ENCODE measurements at regions not wholly inside any gene's neighbourhood (a gene's known extent, or its start where the extent isn't known, plus 50 kb on each side); places are given as distances from the start of the nearest gene placed in this dataset.

DNA sequence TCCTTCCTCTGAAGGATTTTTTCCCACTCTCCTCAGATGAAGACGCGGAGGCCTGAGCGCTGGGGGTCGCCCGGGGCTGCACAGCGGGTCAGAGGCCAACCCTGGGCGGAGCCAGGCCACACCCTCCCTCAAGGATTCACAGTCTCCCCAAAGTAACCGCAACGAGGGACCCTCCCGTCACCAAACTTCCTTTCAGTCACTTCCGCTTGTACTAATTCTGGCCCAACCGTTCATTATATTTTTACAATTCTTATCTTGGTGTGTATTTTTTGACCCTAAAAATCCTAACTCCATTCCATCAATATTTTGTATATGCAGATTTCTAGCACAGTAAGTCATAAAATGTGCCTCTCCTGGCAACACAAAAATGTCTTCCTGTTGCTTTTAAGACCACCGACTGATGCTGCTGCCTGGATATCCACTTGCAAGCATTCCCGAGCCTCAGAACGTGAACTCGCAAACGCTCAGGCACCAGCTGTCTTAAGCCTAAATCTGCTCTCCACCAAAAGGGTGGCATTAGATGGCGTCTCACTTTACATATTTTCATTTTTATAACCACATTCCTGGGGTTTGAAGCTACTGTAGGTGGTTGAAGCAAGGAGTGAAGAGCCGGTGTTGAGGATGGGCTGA, 128.0 kb downstream of the DLL1 start:
- no peak for DNase-seq (ENCODE audit: extremely low read depth in 1 of 2, low read depth in 1 of 2)

DNA sequence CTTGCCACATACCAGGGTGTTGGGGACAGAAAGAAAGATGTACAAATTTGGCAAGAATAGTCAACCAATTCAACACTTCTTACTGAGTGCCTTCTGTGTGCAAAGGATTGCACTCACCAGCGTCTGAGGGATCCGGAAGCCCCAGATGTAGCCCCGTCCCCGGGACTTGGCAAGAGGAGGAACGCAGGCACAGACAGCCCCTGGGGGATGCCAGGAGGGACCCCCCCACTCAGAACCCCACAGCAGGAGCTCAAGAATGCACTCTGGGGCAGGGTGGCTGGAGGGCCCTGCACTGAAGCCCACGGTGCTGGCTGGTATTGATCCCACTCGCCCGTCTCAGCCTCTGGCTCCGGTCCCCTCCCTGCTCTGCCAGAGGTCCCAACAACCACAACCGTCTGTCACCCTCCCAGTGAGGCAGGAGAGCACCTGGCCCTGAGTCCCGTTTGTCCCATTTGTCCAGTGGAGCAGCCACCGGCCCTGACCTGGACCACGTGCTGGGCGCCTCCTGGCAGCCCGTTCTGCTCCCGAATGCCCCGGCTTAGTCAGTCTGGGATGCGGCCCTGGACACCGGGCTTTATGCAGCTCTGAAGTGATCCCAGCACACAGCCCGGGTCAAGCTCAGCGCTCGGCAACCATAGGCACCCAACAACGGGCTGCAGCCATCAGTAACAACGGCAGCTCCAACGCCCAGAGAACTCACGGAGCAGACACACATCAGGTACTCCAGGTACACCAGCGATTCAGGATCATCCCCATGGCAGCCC, 128.7 kb downstream of the DLL1 start:
- no peak for DNase-seq (ENCODE audit: extremely low read depth in 1 of 2, low read depth in 1 of 2)

DNA sequence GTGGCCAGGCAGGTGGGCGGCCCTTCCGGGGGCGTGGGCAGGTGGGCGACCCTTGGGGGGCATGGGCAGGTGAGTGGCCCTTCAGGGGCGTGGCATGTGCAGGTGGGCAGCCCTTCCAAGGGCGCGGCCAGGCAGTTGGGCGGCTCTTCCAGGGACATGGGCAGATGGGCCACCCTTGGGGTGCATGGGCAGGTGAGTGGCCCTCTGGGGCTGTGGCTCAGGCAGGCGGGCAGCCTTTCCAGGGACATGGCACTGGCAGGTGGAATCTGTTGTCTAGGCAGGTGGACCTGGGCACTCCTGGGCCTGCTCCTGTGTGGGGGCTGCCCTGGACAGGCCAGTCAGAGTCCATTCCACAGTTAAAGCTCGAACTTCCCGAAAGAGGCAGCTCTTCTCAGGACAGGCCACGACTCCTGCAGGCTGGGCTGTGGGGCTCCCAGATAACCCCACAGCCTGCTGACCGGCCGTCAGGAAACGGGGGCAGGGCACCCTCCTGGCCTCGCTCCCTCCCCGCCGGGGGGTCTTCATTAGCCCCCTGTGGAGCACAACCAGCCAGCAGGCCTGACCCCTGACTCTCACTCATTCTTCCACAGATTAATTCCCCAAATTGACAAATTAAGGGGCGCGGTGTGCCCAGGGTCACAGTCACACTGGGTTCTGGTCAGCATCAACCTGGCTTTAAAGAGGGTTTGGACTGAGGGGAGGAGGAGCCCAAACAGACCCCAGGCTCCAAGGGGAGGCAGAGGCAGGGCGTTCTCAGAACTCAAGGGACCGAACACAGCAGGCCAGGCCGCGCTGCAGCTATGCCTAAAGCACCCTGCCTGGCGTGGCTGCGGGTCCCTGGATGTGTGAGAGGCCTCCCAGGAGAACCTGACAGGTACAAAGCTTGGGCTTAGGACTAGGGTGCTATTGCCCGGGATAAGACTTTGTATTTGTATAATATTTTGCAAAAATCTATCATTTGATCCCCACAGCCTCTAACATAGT, 130.0 kb downstream of the DLL1 start:
- no peak for DNase-seq (ENCODE audit: extremely low read depth in 1 of 2, low read depth in 1 of 2)

DNA sequence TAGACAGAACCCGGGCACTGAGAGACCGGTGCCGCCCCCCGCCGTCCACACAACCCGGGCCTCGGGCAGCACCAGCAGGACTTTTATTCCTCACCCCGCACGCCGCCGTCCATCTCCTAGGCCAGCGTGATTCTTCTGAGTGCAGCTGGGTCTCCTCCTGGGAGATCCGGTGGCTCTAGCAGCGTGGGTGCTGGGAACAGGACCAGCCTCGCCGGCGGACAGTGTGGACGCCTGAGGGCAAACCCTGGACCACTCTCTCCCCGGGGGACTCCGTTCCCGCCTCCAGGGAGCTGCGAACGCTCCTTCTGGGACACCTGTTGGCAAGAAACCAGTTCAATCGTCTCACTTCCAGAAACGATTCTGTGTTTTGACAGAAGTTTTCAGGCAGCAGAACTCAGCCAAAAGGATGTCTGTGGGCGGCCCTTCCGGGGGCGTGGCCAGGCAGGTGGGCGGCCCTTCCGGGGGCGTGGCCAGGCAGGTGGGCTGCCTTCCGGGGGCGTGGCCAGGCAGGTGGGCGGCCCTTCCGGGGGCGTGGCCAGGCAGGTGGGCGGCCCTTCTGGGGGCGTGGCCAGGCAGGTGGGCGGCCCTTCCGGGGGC, 130.7 kb downstream of the DLL1 start:
- DNase-seq (ENCODE audit: extremely low read depth in 1 of 2, low read depth in 1 of 2): no peak

DNA sequence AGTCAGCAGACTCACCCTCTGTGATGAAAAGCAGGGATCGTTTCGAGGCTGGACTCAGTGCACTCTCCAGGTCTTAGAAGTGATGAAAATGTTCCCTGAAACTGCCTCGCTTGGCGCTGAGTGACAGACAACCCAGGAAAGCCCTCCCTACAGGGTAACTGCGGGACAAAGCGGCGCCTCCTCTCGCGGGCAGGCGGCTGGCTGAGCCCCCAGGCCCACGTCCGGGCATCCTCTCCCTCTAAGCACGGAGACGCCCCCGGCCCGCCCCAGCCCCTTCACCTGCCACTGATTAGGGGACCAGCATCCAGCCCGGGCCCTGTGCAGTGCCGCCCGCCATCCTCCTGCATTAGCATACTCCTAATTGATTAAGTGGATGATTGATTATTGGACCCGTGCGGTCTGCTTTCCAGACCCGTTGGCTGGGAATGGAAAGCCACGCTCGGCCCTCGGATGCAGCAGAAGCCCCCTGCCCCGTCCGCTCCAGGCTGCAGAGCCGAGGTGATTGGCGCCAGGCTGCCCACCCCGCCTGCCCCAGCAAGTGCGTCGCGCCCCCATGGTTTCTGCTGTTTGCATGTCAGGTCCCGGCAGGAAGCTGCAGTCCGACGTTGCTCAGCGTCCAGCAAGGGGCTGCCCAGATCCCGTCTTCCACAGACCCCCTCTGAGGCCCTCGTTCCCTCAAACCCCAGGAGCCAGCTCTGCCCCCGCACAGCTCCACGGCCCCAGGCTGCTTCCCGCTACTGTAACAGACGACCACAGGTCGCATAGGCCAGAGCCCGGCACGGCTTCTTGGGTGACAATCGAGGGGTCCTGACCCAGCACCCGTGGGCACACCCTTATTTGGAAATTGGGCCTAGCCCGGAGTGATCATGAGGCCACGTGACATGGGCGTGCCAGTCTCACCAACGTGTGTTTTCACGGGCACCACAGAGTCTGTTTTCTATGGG, 131.6 kb downstream of the DLL1 start:
- no peak for DNase-seq (ENCODE audit: extremely low read depth in 1 of 2, low read depth in 1 of 2)

DNA sequence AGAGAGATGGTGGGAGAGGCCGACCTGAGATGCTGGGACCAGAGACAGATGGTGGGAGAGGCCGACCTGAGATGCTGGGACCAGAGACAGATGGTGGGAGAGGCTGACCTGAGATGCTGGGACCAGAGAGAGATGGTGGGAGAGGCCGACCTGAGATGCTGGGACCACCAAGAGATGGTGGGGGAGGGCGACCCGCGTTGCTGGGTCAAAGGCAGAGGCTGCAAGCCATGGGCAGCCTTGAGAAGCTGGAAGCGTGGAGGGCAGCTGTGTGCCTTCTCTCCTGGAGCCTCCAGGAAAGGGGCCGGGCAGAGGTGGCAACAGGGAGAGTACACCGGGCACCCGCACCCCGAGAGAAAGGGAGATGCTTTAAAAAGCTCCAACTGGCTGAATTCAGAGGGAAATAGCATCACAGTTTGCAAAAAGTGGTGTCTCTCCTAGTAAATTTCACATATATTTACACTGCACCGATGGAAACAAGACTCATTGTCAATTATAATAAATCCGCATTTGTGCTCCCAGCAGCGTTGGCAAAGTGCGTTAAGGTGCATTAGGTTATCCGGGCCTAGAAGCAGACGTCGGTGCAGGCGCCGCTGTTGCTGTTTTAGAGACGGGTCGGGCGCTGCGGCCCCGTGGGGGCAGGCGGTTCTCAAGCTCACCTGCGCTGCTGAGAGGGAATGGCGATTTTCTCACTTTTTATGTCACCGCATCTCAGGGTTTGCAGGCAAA, 132.4 kb downstream of the DLL1 start:
- no peak for DNase-seq (ENCODE audit: extremely low read depth in 1 of 2, low read depth in 1 of 2)

DNA sequence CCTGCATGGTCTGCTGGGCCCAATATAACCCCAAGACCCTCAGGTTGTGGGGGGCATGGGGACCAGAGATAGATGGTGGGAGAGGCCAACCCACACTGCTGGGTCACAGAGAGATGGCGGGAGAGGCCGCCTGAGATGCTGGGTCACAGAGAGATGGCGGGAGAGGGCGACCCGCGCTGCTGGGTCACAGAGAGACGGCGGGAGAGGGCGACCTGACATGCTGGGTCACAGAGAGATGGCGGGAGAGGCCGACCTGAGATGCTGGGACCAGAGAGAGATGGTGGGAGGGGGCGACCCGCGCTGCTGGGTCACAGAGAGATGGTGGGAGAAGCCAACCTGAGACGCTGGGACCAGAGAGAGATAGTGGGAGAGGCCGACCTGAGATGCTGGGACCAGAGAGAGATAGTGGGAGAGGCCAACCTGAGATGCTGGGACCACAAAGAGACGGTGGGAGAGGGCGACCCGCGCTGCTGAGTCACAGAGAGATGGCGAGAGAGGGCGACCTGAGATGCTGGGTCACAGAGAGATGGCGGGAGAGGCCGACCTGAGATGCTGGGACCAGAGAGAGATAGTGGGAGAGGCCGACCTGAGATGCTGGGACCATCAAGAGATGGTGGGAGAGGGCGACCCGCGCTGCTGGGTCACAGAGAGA, 133.2 kb downstream of the DLL1 start:
- no peak for DNase-seq (ENCODE audit: extremely low read depth in 1 of 2, low read depth in 1 of 2)

DNA sequence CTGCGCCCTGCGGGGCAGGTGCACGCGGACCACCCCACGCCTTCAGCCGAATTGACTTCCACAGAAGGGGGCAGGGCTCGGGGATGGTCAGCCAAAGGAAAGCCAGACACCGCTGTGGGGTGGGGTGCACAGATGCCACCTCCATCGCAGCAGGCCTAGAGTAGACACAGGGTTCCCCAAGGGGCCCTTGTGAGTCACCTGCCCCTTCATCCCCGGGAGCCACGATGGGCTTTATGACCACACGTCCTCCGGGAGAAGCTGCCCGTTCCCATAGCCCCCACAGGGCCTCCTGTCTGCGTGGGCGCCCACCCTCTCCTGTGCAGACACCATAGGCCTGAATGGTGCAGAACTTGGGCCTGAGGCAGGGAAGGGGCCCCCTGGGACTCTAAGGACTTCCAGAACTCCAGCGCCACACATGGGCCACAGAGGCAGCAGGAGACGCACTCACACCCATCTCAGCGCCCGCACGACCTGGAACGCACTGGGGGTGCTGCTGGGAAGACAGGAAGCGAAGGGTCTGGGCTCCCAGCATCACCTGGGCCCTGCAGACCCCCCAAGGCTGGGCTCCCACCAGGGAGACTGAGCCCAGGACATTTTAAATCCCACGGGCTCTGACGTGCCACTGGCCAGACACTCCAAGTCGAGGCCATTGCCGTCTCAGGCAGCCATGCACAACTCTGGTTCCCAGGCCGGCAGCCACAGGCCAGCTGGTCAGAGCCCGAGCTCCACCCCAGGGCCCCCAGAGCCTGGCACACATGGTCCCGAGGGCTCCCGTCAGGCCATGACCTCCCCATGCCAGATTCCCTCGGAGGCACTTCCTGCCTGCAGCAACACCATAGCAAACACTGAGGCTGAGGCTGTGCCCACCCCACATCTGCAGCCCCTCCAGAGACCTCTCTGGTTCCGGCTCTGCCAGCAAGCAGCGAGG, 134.2 kb downstream of the DLL1 start:
- no peak for DNase-seq (ENCODE audit: extremely low read depth in 1 of 2, low read depth in 1 of 2)

DNA sequence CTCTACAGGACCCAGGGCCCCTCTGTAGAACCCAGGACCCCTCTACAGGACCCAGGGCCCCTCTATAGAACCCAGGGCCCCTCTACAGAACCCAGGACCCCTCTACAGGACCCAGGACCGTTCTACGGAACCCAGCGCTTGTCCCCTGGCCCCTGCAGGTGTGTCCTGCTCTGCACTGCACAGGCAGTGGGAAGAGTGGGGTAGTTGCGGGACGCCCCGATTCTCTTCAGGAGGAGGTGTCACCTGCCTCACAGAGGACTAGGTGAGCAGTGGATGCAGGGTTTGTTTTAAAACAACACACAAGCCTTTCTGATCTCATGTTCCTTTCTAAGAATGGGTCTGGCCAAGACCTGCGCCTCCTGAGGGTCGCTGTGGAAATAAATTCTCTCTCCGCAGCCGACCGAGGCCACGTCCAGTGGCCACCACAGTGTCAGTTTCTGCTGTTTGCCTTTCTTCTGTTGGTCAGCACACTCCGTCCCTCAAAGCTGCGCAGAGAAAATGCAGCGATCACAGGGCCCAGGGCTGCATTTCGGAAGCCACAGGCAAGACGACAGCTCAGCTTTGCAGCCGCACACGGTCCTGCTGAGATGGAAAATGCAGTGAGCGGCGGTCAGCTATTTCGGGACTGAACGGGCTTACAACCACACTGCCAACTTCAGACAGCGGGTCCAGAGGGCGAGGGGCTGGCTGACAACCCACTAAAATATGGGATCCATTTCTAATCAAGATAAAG, 135.2 kb downstream of the DLL1 start:
- no peak for DNase-seq (ENCODE audit: extremely low read depth in 1 of 2, low read depth in 1 of 2)

DNA sequence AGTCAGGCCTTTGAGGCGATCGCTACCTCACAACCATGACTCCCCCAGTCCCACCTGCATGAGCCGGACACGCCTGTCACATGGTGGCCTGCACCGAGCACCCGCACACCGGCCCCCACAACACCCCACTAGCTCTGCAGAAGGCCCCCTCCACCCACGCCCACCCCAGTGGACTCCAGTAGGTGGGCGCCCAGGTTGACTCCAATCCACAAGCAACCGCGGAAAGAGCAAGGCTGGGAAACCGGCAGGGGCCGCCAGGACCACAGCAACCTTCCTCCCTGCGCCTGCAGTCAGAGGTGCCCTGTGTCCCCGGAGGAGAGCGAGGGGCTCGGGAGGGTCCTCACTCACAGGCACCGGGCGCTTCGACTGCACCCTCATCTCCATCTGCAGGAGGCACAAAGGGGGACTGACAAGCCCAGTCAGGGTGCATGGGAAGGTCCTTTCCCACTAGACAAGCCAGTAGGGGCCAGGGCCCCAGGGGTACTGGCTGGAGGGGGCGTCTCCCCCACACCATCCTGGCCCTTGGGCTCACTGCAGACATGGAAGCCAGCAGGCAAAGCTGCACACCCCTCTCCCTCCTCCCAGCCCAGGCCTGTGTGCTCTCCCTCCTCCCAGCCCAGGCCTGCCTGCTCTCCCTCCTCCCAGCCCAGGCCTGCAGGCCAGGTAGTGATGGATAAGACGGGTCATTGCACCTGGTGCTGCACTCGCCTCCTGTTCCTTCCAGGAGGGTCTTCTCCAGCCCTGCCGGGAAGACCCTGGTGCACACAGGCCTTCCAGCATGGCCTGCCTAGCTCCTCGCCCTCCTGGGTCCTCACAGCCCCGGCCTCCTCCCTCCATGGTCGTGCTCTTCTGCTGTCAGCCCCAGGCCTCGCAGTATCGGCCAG, 137.2 kb downstream of the DLL1 start:
- no peak for DNase-seq (ENCODE audit: extremely low read depth in 1 of 2, low read depth in 1 of 2)

DNA sequence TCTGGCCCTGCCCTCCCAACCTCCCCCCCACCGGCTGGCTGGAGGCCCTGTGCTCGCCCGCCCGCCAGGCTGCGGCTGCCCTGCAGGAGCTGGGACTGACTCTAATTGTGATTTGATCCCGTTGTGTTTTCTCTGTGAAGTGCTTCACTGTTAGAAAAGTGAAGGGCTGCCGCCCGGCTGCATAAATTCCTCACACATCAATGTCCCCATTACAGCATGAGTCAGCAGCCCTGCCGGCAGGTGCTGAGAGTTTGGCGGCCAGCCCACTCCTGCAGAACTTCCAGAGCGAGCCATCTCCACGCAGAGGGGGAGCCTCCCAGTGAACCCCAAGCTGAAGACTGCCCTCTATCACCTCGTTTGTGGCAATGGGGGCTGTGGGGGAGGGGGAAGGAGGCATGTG, 137.9 kb downstream of the DLL1 start:
- DNase-seq (ENCODE audit: extremely low read depth in 1 of 2, low read depth in 1 of 2): no peak

DNA sequence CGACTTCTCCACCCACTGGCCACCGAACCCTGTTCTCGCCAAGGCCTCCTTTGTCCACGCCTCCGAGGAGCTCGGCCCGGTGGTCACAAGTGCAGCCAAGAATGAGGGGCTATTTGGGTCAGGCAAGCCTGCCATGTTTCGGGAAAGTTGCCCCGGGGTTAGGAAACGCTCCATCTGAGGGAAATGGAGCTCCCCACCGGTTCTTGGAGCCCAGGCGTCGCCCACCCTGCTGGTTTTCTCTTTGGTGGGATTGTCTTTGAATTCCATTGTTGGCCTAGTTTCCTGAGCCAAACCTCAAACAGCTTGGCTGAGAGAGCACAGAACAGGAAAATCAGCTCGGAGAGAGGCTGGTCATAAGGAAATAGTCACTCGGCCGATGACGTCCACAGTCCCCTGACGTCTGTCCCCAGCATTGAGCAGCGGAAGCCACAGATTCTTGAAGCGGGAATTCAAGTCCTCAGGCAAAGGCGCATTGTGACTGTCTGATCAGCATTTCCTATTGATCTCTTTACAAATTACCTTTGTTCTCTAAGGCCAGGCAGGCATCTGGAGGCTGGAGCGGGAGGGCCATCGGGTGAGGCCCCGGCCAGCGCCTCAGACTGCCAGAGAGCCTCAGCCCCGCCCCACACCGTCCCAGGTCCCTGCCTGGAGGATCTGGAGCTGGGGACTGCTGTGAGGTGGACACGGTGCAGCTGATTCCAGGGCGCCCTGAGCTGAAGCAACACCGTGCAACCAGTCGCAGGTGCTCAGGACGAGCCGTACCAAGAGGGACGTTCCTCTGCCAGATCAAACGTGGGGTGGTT, 138.6 kb downstream of the DLL1 start:
- no peak for DNase-seq (ENCODE audit: extremely low read depth in 1 of 2, low read depth in 1 of 2)

DNA sequence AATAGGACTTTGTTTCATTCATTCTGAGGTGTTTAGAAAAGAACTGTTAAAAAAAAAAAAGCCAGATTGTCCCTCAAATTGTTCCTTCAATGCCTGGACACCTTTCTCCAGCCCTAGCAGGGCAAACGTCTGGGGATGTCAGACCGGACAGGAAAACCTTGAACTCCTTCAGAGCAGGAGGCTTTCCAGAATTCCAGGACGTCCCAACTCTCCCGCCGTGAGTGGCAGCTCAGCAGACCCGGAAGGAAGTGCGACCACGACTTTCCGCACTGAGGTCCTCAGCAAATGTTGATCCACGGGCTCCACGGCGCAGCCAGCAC, 139.1 kb downstream of the DLL1 start:
- no peak for DNase-seq (ENCODE audit: extremely low read depth in 1 of 2, low read depth in 1 of 2)

DNA sequence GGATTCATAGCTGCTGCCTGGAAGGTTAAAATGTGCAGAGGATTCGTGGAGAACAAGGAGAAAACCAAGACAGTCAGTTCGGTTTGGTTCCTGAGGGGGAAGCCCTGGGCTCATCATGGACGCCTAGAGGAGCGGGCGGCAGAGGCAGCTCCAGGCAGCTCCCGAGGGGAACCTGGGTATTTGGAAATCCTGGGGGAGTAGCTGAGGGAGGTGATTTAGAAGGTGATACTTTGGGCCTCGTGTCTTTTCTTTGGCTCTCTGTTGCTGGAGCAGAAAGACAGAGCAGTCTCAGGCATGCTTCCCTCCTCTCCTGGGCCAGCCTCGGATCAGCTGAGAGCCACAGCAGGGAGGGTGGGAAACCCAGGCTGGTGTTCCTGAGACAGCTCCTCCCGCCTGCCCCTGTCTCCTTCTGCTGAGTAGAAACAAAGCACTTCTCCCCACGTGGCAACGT, 139.5 kb downstream of the DLL1 start:
- DNase-seq (ENCODE audit: extremely low read depth in 1 of 2, low read depth in 1 of 2): no peak

DNA sequence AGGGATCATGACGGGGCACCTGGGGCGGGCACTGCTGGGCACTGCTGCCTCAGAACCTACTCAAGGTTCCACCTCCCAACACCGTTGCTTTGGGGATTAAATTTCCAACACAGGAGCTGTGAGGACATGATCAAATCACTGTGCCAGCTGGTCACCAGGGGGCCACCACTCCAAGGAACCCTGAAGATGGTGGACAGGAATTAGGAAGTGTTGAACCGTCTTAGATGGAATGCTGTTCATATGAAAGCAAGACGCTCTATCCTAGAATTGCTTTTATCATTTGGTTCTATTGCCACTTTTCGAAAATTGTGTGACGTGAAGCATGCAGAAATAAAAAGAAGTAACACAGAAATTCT, 140.3 kb downstream of the DLL1 start:
- no peak for DNase-seq (ENCODE audit: extremely low read depth in 1 of 2, low read depth in 1 of 2)

Data from activated CD8-positive, alpha-beta memory T cell treated with anti-CD3 and anti-CD28 coated beads for 1 hour (primary cell).